HG02981 (cell line): ENCODE measurements at regions not wholly inside any gene's neighbourhood (a gene's known extent, or its start where the extent isn't known, plus 50 kb on each side); places are given as distances from the start of the nearest gene placed in this dataset.

ENCODE experiments used
- ATAC-seq: cut with Tn5 transposase; IDR thresholded peaks from one replicate; pipeline ENCODE4 v1.9.1; 2021; ENCODE audit warnings: mild to moderate bottlenecking, moderate library complexity; ENCODE audit not compliant: unreplicated experiment

DNA sequence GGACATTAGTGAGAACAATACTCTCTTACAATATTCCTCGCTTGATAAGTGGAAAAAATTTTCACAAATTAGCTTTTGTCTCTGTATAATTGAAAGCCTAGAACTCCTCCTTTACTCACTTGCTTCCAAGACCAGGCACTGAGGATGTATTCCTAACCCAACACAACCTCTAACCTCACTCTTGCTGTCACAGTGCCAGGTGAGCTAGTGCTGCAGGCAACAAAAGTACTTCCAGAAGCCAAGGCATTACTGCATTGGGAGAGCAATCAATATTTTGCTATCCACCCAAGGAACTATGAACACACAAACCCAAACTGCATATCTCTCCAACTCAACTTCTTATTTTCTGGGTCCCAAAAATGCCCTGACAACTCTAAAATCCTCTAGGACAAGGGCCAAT lies 1081.0 kb downstream of the VRK1 start:
- ATAC-seq, result no peak

DNA sequence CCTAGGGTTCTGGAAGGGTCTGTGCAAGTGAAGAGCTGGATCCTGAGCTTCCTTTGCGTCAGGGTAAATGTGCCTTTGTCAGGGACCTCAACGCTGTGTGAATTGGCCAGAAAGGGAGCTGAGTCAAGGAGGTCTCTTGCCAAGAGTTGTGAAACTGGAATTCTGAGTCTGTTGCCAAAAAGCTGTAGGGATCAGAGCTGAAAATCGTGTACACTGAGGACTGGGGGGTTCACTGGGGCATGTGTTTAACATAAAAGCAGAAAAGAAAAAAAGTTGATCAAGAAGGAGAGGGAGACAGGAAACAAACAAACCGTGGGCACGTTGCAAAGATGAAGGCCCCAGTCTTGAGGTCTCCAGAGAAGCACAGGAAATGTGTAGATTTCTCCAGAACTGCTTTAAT lies 1081.5 kb downstream of the VRK1 start:
- no peak for ATAC-seq

GRCh38 chr14:97887690-97888089 lies 1090.5 kb downstream of the VRK1 start:
- no peak for ATAC-seq

DNA sequence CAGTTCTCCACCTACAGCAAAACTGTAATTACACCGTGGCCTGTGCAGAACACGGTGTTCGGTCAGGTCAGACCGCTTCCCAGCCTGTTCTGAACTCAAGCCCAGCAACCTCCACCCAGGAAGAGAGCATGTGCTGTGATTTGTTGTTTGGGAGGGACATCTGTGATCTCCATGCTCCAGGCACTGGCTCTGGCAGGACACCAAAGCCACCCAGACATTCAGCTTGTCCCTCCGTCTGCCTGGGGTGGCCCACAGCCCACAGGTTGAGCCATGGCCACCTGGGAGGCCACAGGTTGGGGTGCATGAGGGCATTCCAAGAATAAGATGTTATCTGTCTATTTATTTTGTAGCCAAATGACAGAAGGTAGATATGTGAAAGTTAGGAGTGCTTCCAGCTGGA lies 1091.1 kb downstream of the VRK1 start:
- no peak for ATAC-seq

DNA sequence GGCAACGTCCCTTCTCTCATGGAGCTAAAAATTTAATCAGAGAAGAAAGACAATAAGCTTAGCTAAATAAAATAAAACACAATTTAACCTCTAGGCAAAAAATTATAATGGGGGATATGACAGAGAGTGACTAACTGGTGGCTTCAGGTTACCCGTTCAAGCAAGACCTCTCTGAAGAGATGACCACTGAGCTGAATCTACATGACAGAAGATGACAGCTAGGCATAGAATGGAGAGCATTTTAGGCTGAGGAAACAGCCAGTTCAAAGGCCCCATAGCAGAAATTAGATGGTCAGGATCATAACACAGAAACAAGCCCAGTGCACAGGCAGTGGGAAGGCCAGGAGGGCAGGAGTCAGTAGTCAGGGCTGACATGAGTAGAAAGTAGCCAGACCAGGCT lies 1094.3 kb downstream of the VRK1 start:
- ATAC-seq, result no peak

DNA sequence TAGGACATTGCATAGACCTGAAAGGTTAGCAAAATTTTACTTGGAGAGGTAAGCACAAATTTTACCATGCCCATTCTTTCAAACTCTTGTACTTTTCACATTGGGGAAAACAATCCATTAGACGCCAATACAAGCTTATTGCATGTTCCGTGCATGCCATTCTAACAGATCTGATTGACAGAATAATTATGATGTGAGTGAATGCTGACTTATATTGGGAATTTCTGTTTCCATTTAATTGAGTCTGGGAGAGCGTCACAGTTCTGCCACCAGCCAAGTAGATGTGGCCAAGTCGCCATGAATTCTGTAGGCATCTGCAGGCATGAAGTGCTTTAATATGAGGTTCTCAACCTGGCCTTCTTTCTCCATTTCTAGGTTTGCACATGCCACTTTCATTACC lies 1097.4 kb downstream of the VRK1 start:
- no peak for ATAC-seq

GRCh38 chr14:97900196-97900854 lies 1103.1 kb downstream of the VRK1 start:
- no peak for ATAC-seq

DNA sequence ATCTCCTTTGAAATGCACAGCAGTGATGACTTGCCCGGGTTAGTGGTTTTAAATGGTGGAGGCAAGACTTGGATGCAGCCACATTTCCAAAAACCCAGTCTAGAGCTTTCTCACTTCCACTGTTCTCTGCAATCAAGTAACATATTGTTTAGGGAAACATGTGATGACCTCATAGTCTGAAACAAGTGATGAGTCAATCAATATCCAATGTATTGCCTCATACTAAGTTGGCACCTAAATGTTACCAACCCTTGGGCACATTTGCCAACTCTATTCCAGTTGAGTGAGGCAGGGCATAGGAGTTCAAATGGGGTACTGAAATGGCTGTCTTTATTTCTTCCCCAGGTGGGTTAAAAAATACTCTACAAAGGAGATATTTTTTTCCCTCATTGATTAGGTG lies 1105.4 kb downstream of the VRK1 start:
- no peak for ATAC-seq

DNA sequence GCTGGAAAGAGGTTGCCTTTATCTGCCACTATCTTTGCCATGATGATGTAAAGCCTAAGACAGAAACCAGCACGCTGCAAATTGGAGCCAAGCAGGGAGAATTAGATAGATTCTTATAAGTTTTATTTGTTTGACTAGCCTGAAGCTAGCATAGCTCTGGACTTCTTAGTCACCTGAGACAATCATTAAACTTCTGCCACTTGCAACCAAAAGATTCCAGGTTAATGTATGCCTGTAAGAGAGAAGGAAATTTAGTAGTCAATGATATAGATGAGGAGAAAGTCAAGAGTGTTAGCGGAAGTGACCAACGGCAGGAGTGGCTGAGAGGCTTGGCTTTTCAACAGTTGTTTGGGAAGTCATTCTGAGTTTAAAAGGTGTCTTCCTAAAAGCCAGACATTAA lies 1106.6 kb downstream of the VRK1 start:
- no peak for ATAC-seq

- ATAC-seq, result no peak
Measured at GRCh38 chr14:97912217-97912616, 1115.0 kb downstream of the VRK1 start.

DNA sequence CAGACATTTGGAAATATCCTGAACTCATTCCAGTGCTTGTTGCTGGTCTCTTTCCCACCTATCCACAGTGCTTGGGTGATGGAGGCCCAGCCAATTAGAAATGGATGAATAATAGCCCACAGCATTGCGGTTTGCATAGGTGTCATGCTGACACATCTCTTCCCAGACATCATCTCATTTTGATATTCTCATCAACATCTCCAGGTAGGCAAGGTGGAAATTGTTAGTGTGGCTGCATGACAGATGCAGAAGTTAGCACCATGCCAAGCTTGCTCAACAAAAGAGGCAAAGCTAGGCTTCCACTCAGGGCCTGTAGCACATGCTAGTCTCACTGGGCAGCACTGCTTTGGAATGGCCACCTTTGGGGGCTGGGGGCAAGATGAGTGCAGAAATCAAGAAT lies 1118.9 kb downstream of the VRK1 start:
- ATAC-seq, result no peak

- ATAC-seq, result no peak
Measured at GRCh38 chr14:97916669-97917568, 1119.7 kb downstream of the VRK1 start.

DNA sequence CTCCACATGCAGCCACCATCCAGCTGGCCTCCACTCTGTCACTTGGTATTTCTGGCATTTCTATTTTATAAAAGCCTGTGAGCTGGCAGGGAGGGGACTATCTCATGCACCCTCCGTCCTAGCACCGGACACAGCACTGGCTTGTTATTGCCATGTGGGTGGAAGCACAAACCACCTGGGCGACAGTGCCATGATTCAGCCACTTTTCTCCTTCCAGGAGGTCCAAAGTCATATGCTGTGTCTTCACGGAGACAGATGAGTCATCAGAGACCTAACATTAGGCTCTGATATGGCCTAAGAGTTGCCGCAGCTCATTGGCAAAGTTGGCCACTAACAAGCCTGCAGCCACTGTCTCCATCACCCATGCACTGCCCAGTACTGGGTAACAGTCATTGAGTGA lies 1123.0 kb downstream of the VRK1 start:
- ATAC-seq, result no peak

DNA sequence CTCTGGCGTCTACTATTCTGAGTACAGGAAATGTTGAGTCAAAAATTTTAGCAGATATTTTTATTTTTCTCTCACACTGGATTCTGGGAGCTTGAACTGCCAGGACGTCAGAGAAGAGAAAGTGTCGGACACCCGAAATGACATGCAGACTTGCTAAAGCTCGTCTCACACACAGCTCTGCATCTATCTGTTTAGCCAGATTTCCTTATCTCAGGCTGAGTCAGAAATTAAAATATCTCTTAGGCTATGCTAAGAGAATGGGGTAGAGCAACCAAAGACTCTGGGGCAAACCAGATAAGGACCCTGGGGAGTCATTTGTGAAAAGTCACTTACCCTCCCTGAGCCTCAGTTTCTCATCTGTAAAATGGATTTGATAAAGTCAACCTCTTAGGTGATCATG lies 1124.1 kb downstream of the VRK1 start:
- no peak for ATAC-seq

- no peak for ATAC-seq
Measured at GRCh38 chr14:97924922-97925613, 1127.9 kb downstream of the VRK1 start.

DNA sequence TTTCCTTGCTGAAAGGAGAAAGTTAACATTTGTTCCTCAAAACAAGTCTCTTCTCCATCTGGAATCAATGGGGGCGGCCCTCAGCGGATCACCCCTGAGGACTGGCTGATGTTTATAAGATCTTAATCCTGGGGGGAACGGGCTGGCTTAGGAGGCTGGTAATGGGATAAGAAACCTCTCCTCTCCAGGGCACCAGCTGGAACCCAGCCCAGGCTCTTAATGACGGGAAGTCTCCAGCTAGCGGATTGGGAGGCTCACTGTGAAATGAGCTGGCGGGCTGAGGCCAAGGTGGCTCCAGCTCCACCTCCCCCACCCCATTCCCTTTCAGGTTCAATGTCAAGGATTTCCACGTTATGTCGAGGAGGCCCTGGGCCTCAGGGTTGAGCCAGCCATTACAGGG lies 1133.0 kb downstream of the VRK1 start:
- ATAC-seq, result no peak

DNA sequence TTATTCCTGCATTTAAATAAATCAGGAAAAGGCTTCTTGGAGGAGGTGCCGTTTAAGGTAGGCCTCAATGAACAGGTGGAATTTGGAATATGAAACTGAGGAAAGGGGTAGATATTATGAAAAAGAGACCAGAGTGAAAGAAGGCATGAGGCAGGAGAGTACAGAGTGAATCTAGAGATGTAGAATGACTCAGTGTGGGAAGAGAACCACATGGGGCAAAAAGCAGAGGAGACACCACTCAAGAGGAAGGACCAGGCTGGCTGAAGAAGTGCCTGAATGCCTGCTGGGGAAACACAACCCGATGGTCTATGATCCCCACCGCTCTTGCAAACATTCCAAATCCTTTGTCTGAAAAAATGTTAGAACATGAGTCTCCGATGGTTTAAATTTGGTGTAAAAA lies 1134.1 kb downstream of the VRK1 start:
- ATAC-seq, result no peak

DNA sequence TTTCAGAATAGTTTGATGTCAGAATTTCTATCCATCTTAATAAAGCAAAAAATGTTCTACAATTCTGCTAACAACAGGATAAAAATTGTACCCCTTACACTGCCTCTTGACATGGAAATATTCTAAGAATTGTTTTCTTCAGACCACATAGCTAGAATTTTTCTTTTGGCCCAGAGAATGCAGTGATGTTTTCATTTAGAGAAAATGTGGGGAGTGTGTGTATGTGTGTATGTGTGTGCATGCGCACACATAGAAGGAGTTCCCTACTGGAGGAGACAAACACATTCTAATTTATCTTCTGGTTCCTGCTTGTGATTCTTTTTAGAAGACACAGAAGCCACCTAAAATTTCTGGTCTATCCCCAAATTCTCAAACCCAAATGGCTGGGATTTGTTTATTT lies 1145.7 kb downstream of the VRK1 start:
- no peak for ATAC-seq

DNA sequence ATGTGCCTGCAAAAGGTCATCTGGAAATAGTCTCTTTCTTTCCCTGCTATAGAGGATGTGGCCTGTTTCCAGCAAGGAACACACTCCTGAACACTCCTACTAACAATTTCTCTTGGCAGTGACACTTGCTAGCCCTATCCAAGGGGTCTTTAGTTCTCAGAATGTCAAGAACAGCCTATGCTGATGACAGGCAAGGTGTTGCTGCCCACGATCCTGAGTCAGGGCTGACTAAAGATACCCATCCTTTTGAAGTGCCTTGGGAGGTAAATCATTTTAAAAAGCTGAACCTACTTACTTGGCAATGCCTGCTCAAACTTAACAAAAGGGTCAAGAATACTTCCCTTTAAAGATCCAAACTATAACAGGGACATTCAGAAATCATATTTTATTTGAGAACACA lies 1146.4 kb downstream of the VRK1 start:
- no peak for ATAC-seq

DNA sequence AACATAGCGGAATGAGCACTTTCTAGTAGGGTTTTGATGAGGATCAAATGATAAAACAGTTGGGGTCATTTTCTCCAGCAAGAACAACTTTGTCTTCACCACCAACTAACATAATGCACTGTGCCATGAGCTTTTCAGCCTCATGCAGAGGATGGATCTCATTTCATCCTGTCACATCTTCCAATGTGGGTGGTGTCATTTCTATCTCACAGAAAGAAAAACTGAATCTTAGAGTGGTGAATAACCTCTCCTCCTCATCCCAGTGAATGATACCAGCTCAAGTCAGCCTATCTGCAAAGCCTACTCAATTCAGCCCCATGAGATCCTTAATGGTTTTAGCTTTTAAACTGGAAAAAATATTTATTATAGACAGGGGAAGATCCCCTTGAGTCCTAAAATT lies 1147.2 kb downstream of the VRK1 start:
- ATAC-seq, result no peak

GRCh38 chr14:97945631-97946030 lies 1148.4 kb downstream of the VRK1 start:
- no peak for ATAC-seq

DNA sequence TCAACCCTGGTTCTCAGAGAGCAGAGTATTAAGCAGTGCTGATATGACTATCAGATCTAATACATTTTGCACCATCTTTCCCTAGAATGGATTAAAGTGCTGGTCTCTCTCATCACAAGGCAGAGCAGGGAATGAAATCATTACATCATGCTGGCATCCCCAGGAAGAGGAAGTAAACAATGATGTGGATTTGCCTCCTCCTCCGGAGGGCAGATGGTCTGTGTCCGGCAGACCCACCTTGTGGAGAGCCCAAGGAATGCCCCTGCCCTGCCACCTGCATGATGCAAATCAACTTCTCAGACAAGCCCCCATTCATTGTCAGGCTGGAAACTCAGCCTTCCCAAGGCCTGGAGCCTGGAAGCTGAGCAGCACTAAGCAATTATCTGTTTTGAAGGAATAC lies 1149.1 kb downstream of the VRK1 start:
- no peak for ATAC-seq
